GM23248 (cell line): ENCODE measurements at regions not wholly inside any gene's neighbourhood (a gene's known extent, or its start where the extent isn't known, plus 50 kb on each side); places are given as distances from the start of the nearest gene placed in this dataset.

Experiments
- EZH2 ChIP-seq: fragments of 200-600 bp; sonication (generic); IDR thresholded peaks from 2 replicates; pipeline ENCODE4 v1.6.1; 2018; ENCODE audit warnings: antibody characterized with exemption, mild to moderate bottlenecking; ENCODE audit not compliant: insufficient read depth, poor library complexity, severe bottlenecking
- EZH2phosphoT487 ChIP-seq: fragments of 200-600 bp; sonication (generic); IDR thresholded peaks from 2 replicates; pipeline ENCODE4 v1.6.1; 2018; ENCODE audit warnings: antibody characterized with exemption, moderate library complexity, mild to moderate bottlenecking, low read depth; ENCODE audit not compliant: insufficient read depth

GRCh38 chr3:67241084-67241483 lies 243.0 kb downstream of the KBTBD8 start:
- TF ChIP-seq EZH2phosphoT487: no peak
- no peak for TF ChIP-seq EZH2
